Natural killer cell (primary cell): ENCODE measurements at regions not wholly inside any gene's neighbourhood (a gene's known extent, or its start where the extent isn't known, plus 50 kb on each side); places are given as distances from the start of the nearest gene placed in this dataset.

Source experiments
- ATAC-seq, 3 donors: fragments of 150-1000 bp in 2 of 3; fragments of 200-7000 bp in 1 of 3; cut with Tn5 transposase; 1 replicate in 1 of 3; 2 replicates in 2 of 3; pipeline ENCODE4 v1.10.0; 2021; ENCODE audit warnings: mild to moderate bottlenecking in 2 of 3, moderate library complexity in 2 of 3
- DNase-seq, 2 donors: peaks; one replicate each; pipeline versions ENCODE4 v3.0.0 to v3.0.0-alpha.2; 2013 to 2021; ENCODE audit warnings: mixed read lengths in 1 of 2
- H3K27ac ChIP-seq: one replicate; pipeline ENCODE4 v1.5.1; 2013; ENCODE audit warnings: mild to moderate bottlenecking, low read length
- H3K27me3 ChIP-seq: one replicate; pipeline ENCODE4 v1.6.1; 2013; ENCODE audit warnings: low read length; ENCODE audit not compliant: control insufficient read depth, insufficient read depth
- H3K36me3 ChIP-seq: one replicate; pipeline ENCODE4 v1.6.1; 2013; ENCODE audit warnings: low read length; ENCODE audit not compliant: control insufficient read depth, insufficient read depth
- H3K4me1 ChIP-seq: one replicate; pipeline ENCODE4 v1.6.1; 2013; ENCODE audit warnings: low read length; ENCODE audit not compliant: control insufficient read depth, insufficient read depth
- H3K4me3 ChIP-seq: one replicate; pipeline ENCODE4 v1.5.1; 2013; ENCODE audit warnings: low read length
- H3K9me3 ChIP-seq: one replicate; pipeline ENCODE4 v1.6.1; 2013; ENCODE audit warnings: low read length; ENCODE audit not compliant: control insufficient read depth, insufficient read depth
- H3K27ac Mint-ChIP-seq, 2 donors: one replicate each; pipeline ENCODE4 v1.8.0; 2022; ENCODE audit warnings: mild to moderate bottlenecking in 2 of 2, mixed read lengths in 2 of 2, moderate library complexity in 1 of 2
- H3K27me3 Mint-ChIP-seq, 2 donors: one replicate each; pipeline ENCODE4 v1.8.0; 2022; ENCODE audit warnings: low read depth in 2 of 2, mixed read lengths in 2 of 2
- H3K36me3 Mint-ChIP-seq: one replicate; pipeline ENCODE4 v1.8.0; 2022; ENCODE audit warnings: mixed read lengths
- H3K4me1 Mint-ChIP-seq, 2 donors: one replicate each; pipeline ENCODE4 v1.8.0; 2022; ENCODE audit warnings: mixed read lengths in 2 of 2
- H3K4me3 Mint-ChIP-seq: one replicate; pipeline ENCODE4 v1.8.0; 2022; ENCODE audit warnings: mild to moderate bottlenecking, moderate library complexity, mixed read lengths
- H3K9me3 Mint-ChIP-seq, 2 donors: one replicate each; pipeline ENCODE4 v1.8.0; 2022; ENCODE audit warnings: mixed read lengths in 2 of 2
- WGBS: methylation state at CpG from one replicate; pipeline ENCODE4 v1.1.7; 2013; ENCODE audit warnings: missing lambda C conversion rate; ENCODE audit not compliant: insufficient coverage; 5-methylcytosine and 5-hydroxymethylcytosine counted together
- intact Hi-C: fragments of 100-400 bp; cut with micrococcal nuclease; formaldehyde crosslinking; loops from one replicate; pipeline ENCODE4 v1.14.2; 2022
- TF ChIP-seq, protein P1 (sequence below): fragments of 200-600 bp; IDR thresholded peaks from one replicate; pipeline ENCODE4 v1.8.0; 2022; ENCODE audit warnings: antibody characterized with exemption

DNA sequence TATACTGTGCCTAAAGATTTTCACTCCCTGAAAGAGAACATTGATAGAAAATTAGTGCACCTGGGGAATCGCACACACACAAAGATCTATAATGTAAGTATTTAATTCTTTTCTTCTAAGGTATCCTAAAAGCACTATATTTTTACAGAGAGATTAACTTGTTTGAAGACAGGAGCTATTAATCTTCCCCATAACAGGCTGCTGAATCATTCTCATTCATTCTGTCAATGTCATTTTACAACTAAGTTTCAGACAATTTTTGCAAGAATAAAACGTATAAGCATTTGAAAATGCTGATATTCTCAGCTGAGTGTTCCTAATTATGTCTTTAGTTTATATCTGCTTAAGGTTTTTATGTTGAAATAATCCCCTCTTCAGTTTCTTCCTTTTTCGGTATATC is 776.7 kb downstream of the NXPH1 start:
- Histone ChIP-seq H3K27me3 (no peaks in the 10 kb centered on the region), H3K9me3 (no peaks in the 10 kb centered on the region), H3K4me1 (no peaks in the 10 kb centered on the region), H3K4me3 (no peak overlapping the region), H3K27ac (no peak overlapping the region), H3K36me3 (no peaks in the 10 kb centered on the region)
- ATAC-seq = no peak
- H3K4me1 Mint-ChIP-seq = no peaks in the 10 kb centered on the region
- H3K27ac Mint-ChIP-seq = no peak overlapping the region
- intact Hi-C loops = no loop called here
- H3K4me3 Mint-ChIP-seq = no peak overlapping the region
- no CpG with 5 or more reads among the region's 3 CpGs for WGBS
- H3K36me3 Mint-ChIP-seq = no peaks in the 10 kb centered on the region
- DNase-seq = no peak
- H3K9me3 Mint-ChIP-seq = peaks cover 9 to 15% of the 10 kb centered on the region in 2 donors
- TF ChIP-seq, protein P1, sequence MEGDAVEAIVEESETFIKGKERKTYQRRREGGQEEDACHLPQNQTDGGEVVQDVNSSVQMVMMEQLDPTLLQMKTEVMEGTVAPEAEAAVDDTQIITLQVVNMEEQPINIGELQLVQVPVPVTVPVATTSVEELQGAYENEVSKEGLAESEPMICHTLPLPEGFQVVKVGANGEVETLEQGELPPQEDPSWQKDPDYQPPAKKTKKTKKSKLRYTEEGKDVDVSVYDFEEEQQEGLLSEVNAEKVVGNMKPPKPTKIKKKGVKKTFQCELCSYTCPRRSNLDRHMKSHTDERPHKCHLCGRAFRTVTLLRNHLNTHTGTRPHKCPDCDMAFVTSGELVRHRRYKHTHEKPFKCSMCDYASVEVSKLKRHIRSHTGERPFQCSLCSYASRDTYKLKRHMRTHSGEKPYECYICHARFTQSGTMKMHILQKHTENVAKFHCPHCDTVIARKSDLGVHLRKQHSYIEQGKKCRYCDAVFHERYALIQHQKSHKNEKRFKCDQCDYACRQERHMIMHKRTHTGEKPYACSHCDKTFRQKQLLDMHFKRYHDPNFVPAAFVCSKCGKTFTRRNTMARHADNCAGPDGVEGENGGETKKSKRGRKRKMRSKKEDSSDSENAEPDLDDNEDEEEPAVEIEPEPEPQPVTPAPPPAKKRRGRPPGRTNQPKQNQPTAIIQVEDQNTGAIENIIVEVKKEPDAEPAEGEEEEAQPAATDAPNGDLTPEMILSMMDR = no peak
- no peaks in the 10 kb centered on the region for H3K27me3 Mint-ChIP-seq

DNA sequence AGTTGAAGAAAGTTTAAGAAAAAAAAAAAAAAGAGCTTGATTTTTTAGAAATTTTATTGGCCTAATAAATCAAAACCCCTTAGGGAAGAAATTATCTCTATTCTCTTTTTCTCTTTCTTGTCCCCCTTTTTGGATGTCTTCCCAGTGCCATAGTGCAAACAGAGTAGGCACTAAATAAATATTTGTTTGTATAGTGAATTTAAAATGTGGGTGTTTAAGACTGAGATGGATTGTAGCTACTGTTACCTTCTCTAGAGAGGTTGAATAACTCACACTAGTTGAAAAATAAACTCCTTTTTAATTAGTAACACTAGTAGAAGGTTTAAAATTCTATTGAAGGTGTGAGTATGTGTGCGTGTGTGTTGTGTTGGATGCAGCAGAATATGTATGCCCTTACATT is 783.8 kb downstream of the NXPH1 start:
- DNase-seq = no peak
- ATAC-seq = no peak

GRCh38 chr7:9226500-9226899 is 793.1 kb downstream of the NXPH1 start:
- DNase-seq (no peak), ATAC-seq (no peak)
- H3K36me3 ChIP-seq = no peaks in the 10 kb centered on the region
- no peaks in the 10 kb centered on the region for H3K27me3 Mint-ChIP-seq
- peaks cover 12 to 21% of the 10 kb centered on the region in 2 donors for H3K9me3 Mint-ChIP-seq
- H3K9me3 ChIP-seq = no peaks in the 10 kb centered on the region
- TF ChIP-seq, protein P1 = no peak
- H3K4me1 ChIP-seq = no peaks in the 10 kb centered on the region
- H3K36me3 Mint-ChIP-seq = no peaks in the 10 kb centered on the region
- WGBS = 73% methylated on average over 4 of the region's 4 CpGs
- no peak overlapping the region for H3K27ac Mint-ChIP-seq
- H3K27me3 ChIP-seq = no peaks in the 10 kb centered on the region
- intact Hi-C loops = no loop called here
- no peak overlapping the region for H3K4me3 ChIP-seq
- H3K4me3 Mint-ChIP-seq = no peak overlapping the region
- H3K27ac ChIP-seq = no peak overlapping the region
- no peaks in the 10 kb centered on the region for H3K4me1 Mint-ChIP-seq

More for the DNA sequence above, 783.8 kb downstream of the NXPH1 start:
- intact Hi-C loops = no loop called here
- H3K36me3 Mint-ChIP-seq = peaks cover 15% of the 10 kb centered on the region
- H3K4me1 Mint-ChIP-seq = no peaks in the 10 kb centered on the region
- Histone ChIP-seq H3K27me3 (no peaks in the 10 kb centered on the region), H3K4me3 (no peak overlapping the region), H3K36me3 (no peaks in the 10 kb centered on the region), H3K27ac (no peak overlapping the region), H3K4me1 (no peaks in the 10 kb centered on the region), H3K9me3 (peaks cover 2% of the 10 kb centered on the region)
- no peaks in the 10 kb centered on the region for H3K27me3 Mint-ChIP-seq
- no peak overlapping the region for H3K27ac Mint-ChIP-seq
- TF ChIP-seq, protein P1 = no peak
- no peak overlapping the region for H3K4me3 Mint-ChIP-seq
- no CpG with 5 or more reads among the region's 1 CpG for WGBS
- H3K9me3 Mint-ChIP-seq = peaks cover 5 to 20% of the 10 kb centered on the region in 2 donors

GRCh38 chr7:9231630-9232121 is 798.3 kb downstream of the NXPH1 start:
- no peaks in the 10 kb centered on the region for H3K27me3 Mint-ChIP-seq
- no peaks in the 10 kb centered on the region for H3K4me1 Mint-ChIP-seq
- Histone ChIP-seq H3K9me3 (no peaks in the 10 kb centered on the region), H3K36me3 (no peaks in the 10 kb centered on the region), H3K4me1 (no peaks in the 10 kb centered on the region), H3K27ac (no peak overlapping the region), H3K4me3 (no peak overlapping the region), H3K27me3 (no peaks in the 10 kb centered on the region)
- ATAC-seq (no peak), DNase-seq (no peak)
- TF ChIP-seq, protein P1 = no peak
- intact Hi-C loops = no loop called here
- peaks cover 16 to 24% of the 10 kb centered on the region in 2 donors for H3K9me3 Mint-ChIP-seq
- WGBS = 63% methylated on average over 6 of the region's 7 CpGs
- H3K4me3 Mint-ChIP-seq = no peak overlapping the region
- no peak overlapping the region for H3K27ac Mint-ChIP-seq
- H3K36me3 Mint-ChIP-seq = no peaks in the 10 kb centered on the region
